Trophoblast cell (in vitro differentiated cells and primary cell): ENCODE measurements at regions not wholly inside any gene's neighbourhood (a gene's known extent, or its start where the extent isn't known, plus 50 kb on each side); places are given as distances from the start of the nearest gene placed in this dataset.

Experiments used
- DNase-seq, 2 donors: peaks; one replicate each; pipeline ENCODE4 v3.0.0-alpha.2; 2016
- H2AFZ ChIP-seq: 2 replicates; pipeline ENCODE4 v1.6.1; 2013; ENCODE audit warnings: low read length, moderate library complexity, mild to moderate bottlenecking; ENCODE audit not compliant: insufficient read depth, poor library complexity
- H2AK5ac ChIP-seq: 2 replicates; pipeline ENCODE4 v1.6.1; 2013; ENCODE audit warnings: mild to moderate bottlenecking, low read length
- H2BK120ac ChIP-seq: 2 replicates; pipeline ENCODE4 v1.6.1; 2013; ENCODE audit warnings: low read length, mild to moderate bottlenecking, moderate library complexity; ENCODE audit not compliant: insufficient read depth, poor library complexity
- H2BK12ac ChIP-seq: 2 replicates; pipeline ENCODE4 v1.6.1; 2013; ENCODE audit warnings: mild to moderate bottlenecking, low read length, moderate library complexity
- H2BK5ac ChIP-seq: 2 replicates; pipeline ENCODE4 v1.6.1; 2013; ENCODE audit warnings: low read length, low read depth, moderate library complexity, mild to moderate bottlenecking; ENCODE audit not compliant: poor library complexity
- H3K14ac ChIP-seq: 2 replicates; pipeline ENCODE4 v1.6.1; 2013; ENCODE audit warnings: mild to moderate bottlenecking, low read length
- H3K18ac ChIP-seq: 2 replicates; pipeline ENCODE4 v1.6.1; 2013; ENCODE audit warnings: mild to moderate bottlenecking, low read length
- H3K23ac ChIP-seq: 2 replicates; pipeline ENCODE4 v1.6.1; 2013; ENCODE audit warnings: low read length
- H3K27ac ChIP-seq: 2 replicates; pipeline ENCODE4 v1.5.1; 2013; ENCODE audit warnings: low read depth, mild to moderate bottlenecking, inconsistent platforms, low read length, moderate library complexity
- H3K27me3 ChIP-seq: 2 replicates; pipeline ENCODE4 v1.6.1; 2013; ENCODE audit warnings: inconsistent platforms, mild to moderate bottlenecking, low read length, moderate library complexity; ENCODE audit not compliant: insufficient read depth
- H3K36me3 ChIP-seq, 2 experiments: 1 replicate in 1 of 2; 2 replicates in 1 of 2; pipeline ENCODE4 v1.6.1; 2013; ENCODE audit warnings: low read length in 2 of 2, mild to moderate bottlenecking in 2 of 2, moderate library complexity in 1 of 2; ENCODE audit not compliant: insufficient read depth in 2 of 2, control insufficient read depth in 1 of 2
- H3K4ac ChIP-seq: 2 replicates; pipeline ENCODE4 v1.6.1; 2013; ENCODE audit warnings: low read depth, mild to moderate bottlenecking, low read length, moderate library complexity
- H3K4me1 ChIP-seq, 2 experiments: 1 replicate in 1 of 2; 2 replicates in 1 of 2; pipeline ENCODE4 v1.6.1; 2013; ENCODE audit warnings: low read length in 2 of 2, mild to moderate bottlenecking in 2 of 2, moderate library complexity in 1 of 2; ENCODE audit not compliant: insufficient read depth in 2 of 2, control insufficient read depth in 1 of 2
- H3K4me2 ChIP-seq: 2 replicates; pipeline ENCODE4 v1.6.1; 2013; ENCODE audit warnings: inconsistent platforms, mild to moderate bottlenecking, low read length, moderate library complexity
- H3K4me3 ChIP-seq: 2 replicates; pipeline ENCODE4 v1.5.1; 2013; ENCODE audit warnings: mild to moderate bottlenecking, low read depth, low read length, inconsistent platforms
- H3K79me1 ChIP-seq: one replicate; pipeline ENCODE4 v1.6.1; 2013; ENCODE audit warnings: low read length
- H3K79me2 ChIP-seq: 2 replicates; pipeline ENCODE4 v1.6.1; 2013; ENCODE audit warnings: low read length, mild to moderate bottlenecking; ENCODE audit not compliant: control insufficient read depth, insufficient read depth, poor library complexity
- H3K9ac ChIP-seq: 2 replicates; pipeline ENCODE4 v1.6.1; 2013; ENCODE audit warnings: mild to moderate bottlenecking, low read length
- H3K9me3 ChIP-seq: 2 replicates; pipeline ENCODE4 v1.6.1; 2013; ENCODE audit warnings: low read depth, mild to moderate bottlenecking, control low read depth, inconsistent platforms, low read length; ENCODE audit not compliant: insufficient read depth
- H4K12ac ChIP-seq: 2 replicates; pipeline ENCODE4 v1.6.1; 2013; ENCODE audit warnings: low read depth, mild to moderate bottlenecking, low read length, moderate library complexity
- H4K8ac ChIP-seq: 2 replicates; pipeline ENCODE4 v1.6.1; 2013; ENCODE audit warnings: low read depth, mild to moderate bottlenecking, low read length, moderate library complexity
- H4K91ac ChIP-seq: one replicate; pipeline ENCODE4 v1.6.1; 2013; ENCODE audit warnings: low read depth, mild to moderate bottlenecking, low read length, moderate library complexity
- WGBS: extraction: QIAGEN DNeasy Blood & Tissue Kit; methylation state at CpG from one replicate; pipeline ENCODE4 v1.1.7; 2013; ENCODE audit warnings: missing lambda C conversion rate; ENCODE audit not compliant: insufficient read length, insufficient coverage; ENCODE audit errors: extremely low coverage; 5-methylcytosine and 5-hydroxymethylcytosine counted together

DNA sequence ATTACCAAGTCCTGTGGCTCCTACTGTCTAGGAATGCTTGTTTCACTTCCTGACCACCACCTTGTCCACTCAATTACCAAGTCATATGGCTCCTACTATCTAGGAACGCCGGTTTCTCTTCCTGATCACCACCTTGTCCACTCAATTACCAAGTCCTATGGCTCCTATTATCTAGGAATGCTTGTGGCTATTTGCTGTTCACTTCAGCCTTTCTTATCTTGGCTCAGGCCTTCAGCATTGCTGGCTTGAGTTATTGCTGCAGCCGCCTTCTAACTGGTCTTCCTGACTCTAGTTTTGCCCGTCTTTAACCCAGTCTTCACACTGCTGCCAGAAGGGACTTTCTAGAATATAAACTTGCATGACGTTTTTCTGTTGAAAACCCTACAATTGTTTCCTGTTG, 82.5 kb upstream of the GAREM1 start:
- Histone ChIP-seq H3K4ac (no peak overlapping the region), H3K4me2 (no peak overlapping the region), H2BK12ac (no peak overlapping the region), H2AK5ac (no peak overlapping the region), H2BK120ac (no peak overlapping the region), H3K36me3 (no peaks in the 10 kb centered on the region), H3K14ac (no peak overlapping the region), H3K4me1 (no peaks in the 10 kb centered on the region), H4K91ac (no peak overlapping the region), H3K9ac (no peak overlapping the region), H3K79me2 (no peaks in the 10 kb centered on the region), H3K18ac (no peak overlapping the region), H3K27me3 (no peaks in the 10 kb centered on the region), H2BK5ac (no peak overlapping the region), H3K79me1 (no peaks in the 10 kb centered on the region), H4K12ac (no peak overlapping the region), H2AFZ (no peak overlapping the region), H4K8ac (no peak overlapping the region), H3K4me3 (no peak overlapping the region), H3K9me3 (no peaks in the 10 kb centered on the region), H3K27ac (no peak overlapping the region), H3K23ac (no peak overlapping the region)
- DNase-seq = no peak
- no CpG with 5 or more reads among the region's 5 CpGs for WGBS

DNA sequence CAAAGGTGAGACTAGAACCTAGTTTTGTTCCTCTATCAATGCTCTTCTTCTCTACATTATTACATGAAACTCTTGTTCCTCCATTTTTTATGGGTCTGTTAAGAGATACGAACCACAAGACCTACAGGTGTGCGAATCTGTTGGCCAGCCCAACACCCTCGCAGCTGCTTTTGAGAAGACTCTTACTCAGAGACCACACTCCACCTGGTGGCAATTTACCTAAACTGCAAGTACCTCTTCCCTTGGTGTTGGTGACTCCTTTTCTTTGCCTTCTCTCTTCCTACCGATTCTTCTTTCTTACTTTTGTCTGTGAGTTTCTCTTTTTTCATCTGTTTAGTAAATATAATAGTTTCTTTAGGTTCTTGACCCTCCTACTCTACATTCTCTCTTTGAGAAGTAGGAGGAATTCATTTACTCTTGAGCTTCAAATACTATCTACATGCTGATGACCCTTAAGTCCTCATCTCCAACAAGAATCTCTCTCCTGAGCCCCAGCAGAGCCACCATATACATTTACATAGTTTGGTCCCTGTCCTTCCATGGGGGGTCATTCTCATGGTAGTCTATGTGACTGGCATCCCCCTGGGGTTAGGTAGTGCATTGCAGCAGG, 81.8 kb upstream of the GAREM1 start:
- Histone ChIP-seq H3K4me2 (no peak overlapping the region), H3K79me2 (no peaks in the 10 kb centered on the region), H3K79me1 (no peaks in the 10 kb centered on the region), H3K14ac (no peak overlapping the region), H3K18ac (no peak overlapping the region), H3K4me1 (no peaks in the 10 kb centered on the region), H3K4ac (no peak overlapping the region), H3K9me3 (no peaks in the 10 kb centered on the region), H2BK12ac (no peak overlapping the region), H3K36me3 (no peaks in the 10 kb centered on the region), H3K27ac (no peak overlapping the region), H2BK5ac (no peak overlapping the region), H4K12ac (no peak overlapping the region), H3K23ac (no peak overlapping the region), H2AFZ (no peak overlapping the region), H3K4me3 (no peak overlapping the region), H4K8ac (no peak overlapping the region), H4K91ac (no peak overlapping the region), H3K27me3 (no peaks in the 10 kb centered on the region), H2AK5ac (no peak overlapping the region), H3K9ac (no peak overlapping the region), H2BK120ac (no peak overlapping the region)
- peak; percentile 64 to 90 for DNase-seq
- no CpG with 5 or more reads among the region's 4 CpGs for WGBS

DNA sequence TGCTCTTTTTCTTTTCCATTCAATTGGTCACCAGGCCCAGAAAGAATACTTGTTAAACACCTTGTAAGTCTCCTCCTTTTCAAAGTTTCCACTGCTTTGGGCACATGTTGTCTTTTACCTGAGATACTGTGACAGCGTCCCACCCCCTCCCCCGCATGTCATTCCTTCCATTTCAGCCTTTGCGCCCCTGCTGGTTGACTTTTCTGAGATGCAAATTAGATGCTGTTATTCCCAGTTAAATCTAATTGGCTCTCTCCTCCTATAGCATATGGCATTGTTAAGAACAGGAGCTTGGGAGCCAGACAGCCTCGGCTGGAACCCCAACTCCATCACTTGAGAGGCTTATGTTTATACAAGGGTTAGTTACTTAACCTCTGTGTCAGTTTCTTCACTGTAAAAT, 80.3 kb upstream of the GAREM1 start:
- Histone ChIP-seq H4K8ac (no peak overlapping the region), H3K4me1 (no peaks in the 10 kb centered on the region), H3K79me1 (no peaks in the 10 kb centered on the region), H3K14ac (no peak overlapping the region), H2AK5ac (no peak overlapping the region), H3K23ac (no peak overlapping the region), H3K9me3 (no peaks in the 10 kb centered on the region), H3K36me3 (no peaks in the 10 kb centered on the region), H3K79me2 (no peaks in the 10 kb centered on the region), H2AFZ (no peak overlapping the region), H3K4ac (no peak overlapping the region), H4K91ac (no peak overlapping the region), H3K9ac (no peak overlapping the region), H2BK120ac (no peak overlapping the region), H2BK5ac (no peak overlapping the region), H4K12ac (no peak overlapping the region), H3K18ac (no peak overlapping the region), H3K4me2 (no peak overlapping the region), H2BK12ac (no peak overlapping the region), H3K4me3 (no peak overlapping the region), H3K27ac (no peak overlapping the region), H3K27me3 (no peaks in the 10 kb centered on the region)
- peak in 1 of 2 donors; percentile 28 for DNase-seq
- no CpG with 5 or more reads among the region's 4 CpGs for WGBS

DNA sequence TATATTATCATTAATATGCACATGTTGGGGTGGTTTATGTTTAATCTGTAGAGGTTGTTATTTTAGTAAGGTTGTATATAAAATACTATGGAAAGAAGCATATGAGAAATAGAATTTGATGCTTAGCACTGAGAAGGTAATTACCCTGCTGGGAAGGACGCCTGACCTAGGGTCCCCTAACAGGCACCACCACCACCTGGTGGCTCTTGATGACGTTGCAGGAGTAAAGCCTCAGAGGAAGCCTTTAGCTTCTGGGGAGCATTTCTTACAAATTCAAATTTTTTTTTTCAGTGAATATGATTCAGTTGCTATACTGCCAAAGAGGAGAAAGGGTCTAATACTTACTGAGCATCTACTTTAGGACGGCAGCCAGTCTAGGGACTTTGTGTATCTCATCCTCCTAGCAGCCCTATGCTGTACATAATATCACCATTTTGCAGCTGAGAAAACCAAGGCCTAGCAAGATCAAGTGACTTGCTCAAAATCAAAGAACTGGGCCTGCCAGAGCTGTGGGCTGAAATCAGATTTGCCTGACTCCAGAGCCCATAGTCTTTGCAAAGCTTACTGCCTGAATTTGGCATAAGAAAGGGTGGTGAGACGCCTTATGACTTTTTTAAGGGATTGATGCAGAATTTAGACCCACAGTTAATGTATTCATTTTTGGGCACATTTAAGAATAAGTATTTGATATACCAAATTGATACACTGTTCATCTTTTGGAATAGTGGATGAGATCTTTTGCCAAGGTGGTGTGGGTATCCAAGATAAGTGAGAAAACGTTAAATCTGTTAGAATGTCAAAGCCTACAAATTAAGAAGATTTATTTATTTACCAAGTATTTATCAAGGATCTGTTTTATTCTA, 78.8 kb upstream of the GAREM1 start:
- H3K36me3 ChIP-seq = no peaks in the 10 kb centered on the region
- H4K12ac ChIP-seq = no peak overlapping the region
- H2BK120ac ChIP-seq = no peak overlapping the region
- H3K79me2 ChIP-seq = no peaks in the 10 kb centered on the region
- H3K4me3 ChIP-seq = no peak overlapping the region
- no peaks in the 10 kb centered on the region for H3K9me3 ChIP-seq
- no peak overlapping the region for H3K14ac ChIP-seq
- H3K27me3 ChIP-seq = no peaks in the 10 kb centered on the region
- H3K4ac ChIP-seq = no peak overlapping the region
- H3K23ac ChIP-seq = no peak overlapping the region
- H2BK12ac ChIP-seq = no peak overlapping the region
- H3K79me1 ChIP-seq = no peaks in the 10 kb centered on the region
- no peak overlapping the region for H3K18ac ChIP-seq
- H3K4me2 ChIP-seq = no peak overlapping the region
- H2AFZ ChIP-seq = no peak overlapping the region
- no peak overlapping the region for H3K9ac ChIP-seq
- no peak overlapping the region for H2BK5ac ChIP-seq
- no peak overlapping the region for H4K91ac ChIP-seq
- no peak overlapping the region for H4K8ac ChIP-seq
- no CpG with 5 or more reads among the region's 5 CpGs for WGBS
- H2AK5ac ChIP-seq = no peak overlapping the region
- DNase-seq = peak; percentile 51 to 76
- H3K27ac ChIP-seq = no peak overlapping the region
- no peaks in the 10 kb centered on the region for H3K4me1 ChIP-seq
